Ishikawa (cell line): ENCODE measurements at regions not wholly inside any gene's neighbourhood (a gene's known extent, or its start where the extent isn't known, plus 50 kb on each side); places are given as distances from the start of the nearest gene placed in this dataset.

Experiments used
- CEBPB ChIP-seq: IDR thresholded peaks from 2 replicates; pipeline ENCODE4 v1.6.1; 2012
- CREB1 ChIP-seq: IDR thresholded peaks from 2 replicates; pipeline ENCODE4 v1.6.1; 2012; ENCODE audit warnings: low read depth
- EGR1 ChIP-seq: IDR thresholded peaks from 2 replicates; pipeline ENCODE4 v1.6.1; 2012
- EP300 ChIP-seq: IDR thresholded peaks from 2 replicates; pipeline ENCODE4 v1.6.1; 2012; ENCODE audit warnings: borderline replicate concordance
- FOXM1 ChIP-seq: IDR thresholded peaks from 2 replicates; pipeline ENCODE4 v1.6.1; 2012; ENCODE audit warnings: low read depth, borderline replicate concordance
- MAX ChIP-seq: IDR thresholded peaks from 2 replicates; pipeline ENCODE4 v1.6.1; 2012
- NFIC ChIP-seq: IDR thresholded peaks from 2 replicates; pipeline ENCODE4 v1.6.1; 2012
- RAD21 ChIP-seq: IDR thresholded peaks from 2 replicates; pipeline ENCODE4 v1.6.1; 2012; ENCODE audit warnings: low read depth
- REST ChIP-seq: IDR thresholded peaks from 2 replicates; pipeline ENCODE4 v1.6.1; 2012; ENCODE audit warnings: low read depth, mild to moderate bottlenecking
- TAF1 ChIP-seq: IDR thresholded peaks from 2 replicates; pipeline ENCODE4 v1.6.1; 2012; ENCODE audit warnings: low read depth, mild to moderate bottlenecking
- TCF12 ChIP-seq: IDR thresholded peaks from 2 replicates; pipeline ENCODE4 v1.6.1; 2012; ENCODE audit warnings: low read depth
- TEAD4 ChIP-seq: IDR thresholded peaks from 2 replicates; pipeline ENCODE4 v1.6.1; 2012
- USF1 ChIP-seq: IDR thresholded peaks from 2 replicates; pipeline ENCODE4 v1.6.1; 2012
- YY1 ChIP-seq: IDR thresholded peaks from 2 replicates; pipeline ENCODE4 v1.6.1; 2012; ENCODE audit warnings: low read depth
- ZBTB7A ChIP-seq: IDR thresholded peaks from 2 replicates; pipeline ENCODE4 v1.6.1; 2012; ENCODE audit warnings: low read depth

GRCh38 chr1:168799927-168800605 lies 71.1 kb upstream of the DPT start:
- TF ChIP-seq TCF12, result no peak
- no peak for TF ChIP-seq EP300
- no peak for TF ChIP-seq CREB1
- no peak for TF ChIP-seq RAD21
- TF ChIP-seq YY1, result no peak

GRCh38 chr1:168801032-168801745 lies 72.2 kb upstream of the DPT start:
- no peak for TF ChIP-seq ZBTB7A
- TF ChIP-seq EGR1, result no peak
- no peak for TF ChIP-seq YY1

- no peak for TF ChIP-seq USF1
- TF ChIP-seq TEAD4, result no peak
- TF ChIP-seq EP300, result no peak
- no peak for TF ChIP-seq YY1
- no peak for TF ChIP-seq FOXM1
- no peak for TF ChIP-seq MAX
- no peak for TF ChIP-seq REST
- no peak for TF ChIP-seq ZBTB7A
- no peak for TF ChIP-seq TCF12
- TF ChIP-seq CEBPB, result no peak
- no peak for TF ChIP-seq TAF1
- TF ChIP-seq NFIC, result no peak
Observed at GRCh38 chr1:168803806-168804510, 75.0 kb upstream of the DPT start.

GRCh38 chr1:168806952-168807351 lies 77.9 kb upstream of the DPT start:
- no peak for TF ChIP-seq YY1
- TF ChIP-seq ZBTB7A, result no peak
- TF ChIP-seq TEAD4, result no peak
- no peak for TF ChIP-seq REST
- TF ChIP-seq FOXM1, result no peak
- no peak for TF ChIP-seq EGR1
- no peak for TF ChIP-seq CEBPB
- no peak for TF ChIP-seq EP300
- no peak for TF ChIP-seq TAF1
- no peak for TF ChIP-seq TCF12
- TF ChIP-seq CREB1, result no peak
- TF ChIP-seq RAD21, result no peak
- TF ChIP-seq USF1, result no peak
- no peak for TF ChIP-seq NFIC
- no peak for TF ChIP-seq MAX

- TF ChIP-seq CEBPB (no peak), MAX (no peak), YY1 (no peak), NFIC (no peak), CREB1 (no peak), EGR1 (no peak), TEAD4 (no peak), TAF1 (no peak), TCF12 (no peak), FOXM1 (no peak), RAD21 (no peak), USF1 (no peak)
Observed at GRCh38 chr1:168811176-168811575, 82.2 kb upstream of the DPT start.
